GM19455 (cell line): ENCODE measurements at regions not wholly inside any gene's neighbourhood (a gene's known extent, or its start where the extent isn't known, plus 50 kb on each side); places are given as distances from the start of the nearest gene placed in this dataset.

Experiments used
- ATAC-seq: cut with Tn5 transposase; IDR thresholded peaks from one replicate; pipeline ENCODE4 v1.9.1; 2021; ENCODE audit not compliant: unreplicated experiment

DNA sequence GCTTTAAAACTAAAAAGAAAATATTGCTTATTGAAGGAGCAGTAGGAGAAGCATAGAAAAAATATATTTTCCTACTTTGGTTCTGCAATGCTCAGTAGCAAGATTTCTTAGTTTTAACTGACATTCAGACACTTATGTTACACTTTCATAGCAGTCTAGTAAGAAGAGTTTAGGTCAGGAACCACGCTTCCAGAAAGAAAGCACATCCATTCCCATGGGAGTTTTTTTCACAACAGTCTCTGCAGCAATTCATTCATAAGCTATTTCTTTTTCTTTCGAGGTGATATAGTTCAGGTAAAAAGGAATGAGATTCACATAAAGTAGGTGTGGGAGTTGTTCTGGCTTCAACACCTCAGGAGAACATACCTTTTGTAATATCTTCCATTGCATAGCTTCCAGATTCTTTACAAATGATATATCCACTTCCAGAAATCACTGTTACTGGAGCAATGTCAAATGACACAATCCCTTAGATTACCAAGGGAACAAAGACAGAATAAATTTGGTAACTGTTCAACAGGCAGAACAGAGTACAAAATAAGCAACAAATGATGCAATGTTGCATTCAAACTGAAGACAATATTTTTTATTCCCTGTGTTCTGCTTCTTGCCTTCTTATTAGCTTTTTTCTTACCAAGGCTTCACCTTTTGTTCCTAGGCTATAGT lies 95.2 kb upstream of the GULP1 start:
- no peak for ATAC-seq

DNA sequence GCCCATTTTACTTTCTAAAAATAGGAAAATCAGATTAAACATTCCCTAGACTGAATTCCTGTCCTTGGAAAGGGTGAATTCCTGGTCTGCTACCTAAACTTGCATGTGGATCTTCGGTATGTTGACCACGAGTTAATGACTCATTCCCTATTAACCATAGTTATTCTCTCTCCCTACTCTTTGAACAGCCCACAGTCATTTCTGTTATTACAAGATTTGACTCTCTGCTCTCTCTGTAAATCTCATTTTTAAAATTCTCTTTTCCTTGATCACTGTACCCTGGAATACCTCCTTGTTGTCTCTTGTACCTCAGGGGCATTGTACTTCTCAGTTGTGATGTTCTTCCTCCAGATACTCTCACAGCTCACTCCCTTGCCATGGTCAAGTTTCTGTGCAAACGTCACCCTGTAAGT lies 92.0 kb upstream of the GULP1 start:
- no peak for ATAC-seq

DNA sequence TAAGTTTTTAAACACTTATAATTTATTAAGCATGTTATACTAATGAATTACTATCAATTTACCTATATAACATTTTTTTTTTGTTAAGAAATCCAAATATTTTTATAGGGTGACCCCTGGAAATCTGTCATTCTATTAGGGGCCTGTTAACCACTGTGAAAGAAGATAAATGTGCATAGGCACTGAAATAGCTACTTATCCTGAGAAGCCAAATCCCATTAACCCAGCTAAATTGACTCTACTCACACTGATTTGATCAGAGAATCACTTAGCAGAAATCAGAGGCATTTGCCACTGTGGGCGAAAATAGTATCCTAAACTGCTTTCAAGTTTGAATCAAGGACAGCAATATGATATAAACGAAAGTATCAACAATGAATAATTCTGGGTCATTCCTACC lies 90.0 kb upstream of the GULP1 start:
- no peak for ATAC-seq

DNA sequence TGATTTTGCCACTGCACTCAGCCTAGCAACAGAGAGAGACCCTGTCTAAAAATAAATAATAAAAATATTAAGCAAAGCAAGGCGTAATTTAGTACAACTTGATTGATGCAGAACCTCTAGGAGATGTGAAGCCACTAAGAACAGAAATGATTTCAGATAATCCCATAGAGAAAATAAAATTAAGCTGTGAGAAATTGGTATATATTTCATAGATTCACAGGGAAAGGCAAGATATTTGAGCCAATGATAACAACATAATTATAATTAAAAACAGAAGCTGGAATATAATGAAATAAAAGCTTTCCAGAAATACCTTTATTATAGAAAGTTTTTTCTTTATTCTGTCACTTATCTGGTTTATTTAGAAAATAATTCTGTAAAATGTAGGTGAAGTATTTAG lies 88.9 kb upstream of the GULP1 start:
- ATAC-seq: no peak

DNA sequence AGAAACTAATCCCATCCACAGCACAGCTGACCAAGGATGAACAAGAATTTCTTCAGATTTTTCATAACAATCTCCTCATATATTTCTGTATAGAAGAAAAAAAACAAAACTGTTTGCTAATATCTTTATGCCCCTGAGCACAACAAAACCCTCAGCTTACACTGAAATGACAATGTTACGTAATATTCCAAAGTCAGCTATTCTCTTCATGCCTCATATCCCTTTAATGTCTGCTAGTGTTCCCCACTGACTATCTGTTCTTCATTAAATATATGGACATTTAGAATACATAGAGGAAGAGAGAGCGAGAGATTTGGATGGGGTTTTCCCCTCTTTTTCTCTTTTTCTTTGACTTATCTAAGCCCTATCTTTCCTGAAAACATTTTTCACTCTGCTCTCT lies 87.9 kb upstream of the GULP1 start:
- no peak for ATAC-seq

DNA sequence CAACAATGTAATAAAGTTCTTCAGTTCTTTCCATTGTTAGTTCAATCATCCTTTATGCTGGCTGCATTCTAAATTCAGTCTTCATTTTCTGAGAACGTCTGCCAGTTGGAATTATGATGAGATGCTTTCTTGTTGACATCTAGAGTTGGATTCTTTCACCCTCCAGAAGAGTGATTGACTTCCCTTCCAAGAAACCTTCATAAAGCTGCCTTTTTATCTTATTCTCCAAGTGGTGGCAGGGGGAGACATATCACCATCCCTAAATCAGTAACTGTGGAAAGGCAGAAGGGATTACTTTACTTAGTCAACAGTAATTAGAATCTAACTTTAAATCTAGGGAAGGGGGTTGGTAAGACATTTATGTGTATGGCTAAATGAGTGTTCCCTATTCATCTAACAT lies 86.8 kb upstream of the GULP1 start:
- ATAC-seq: no peak

DNA sequence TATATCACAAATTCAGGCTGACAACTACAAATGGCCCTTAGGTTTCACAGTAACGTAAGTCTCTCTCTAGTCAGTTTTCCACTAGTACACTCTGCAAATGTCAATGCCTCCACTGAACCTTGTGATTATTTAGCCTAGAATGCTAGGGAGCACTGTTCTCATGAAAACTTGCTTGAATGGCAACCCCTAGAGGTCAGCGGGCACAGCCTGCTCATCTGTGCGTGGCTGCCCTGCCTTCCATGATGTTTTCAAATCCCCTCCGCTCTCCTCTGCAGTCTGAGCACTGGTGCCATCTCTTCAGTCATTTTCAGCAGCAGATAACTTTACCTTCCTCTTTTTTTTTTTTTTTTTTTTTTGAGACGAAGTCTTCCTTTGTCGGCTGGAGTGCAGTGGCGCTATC lies 84.1 kb upstream of the GULP1 start:
- ATAC-seq: no peak

DNA sequence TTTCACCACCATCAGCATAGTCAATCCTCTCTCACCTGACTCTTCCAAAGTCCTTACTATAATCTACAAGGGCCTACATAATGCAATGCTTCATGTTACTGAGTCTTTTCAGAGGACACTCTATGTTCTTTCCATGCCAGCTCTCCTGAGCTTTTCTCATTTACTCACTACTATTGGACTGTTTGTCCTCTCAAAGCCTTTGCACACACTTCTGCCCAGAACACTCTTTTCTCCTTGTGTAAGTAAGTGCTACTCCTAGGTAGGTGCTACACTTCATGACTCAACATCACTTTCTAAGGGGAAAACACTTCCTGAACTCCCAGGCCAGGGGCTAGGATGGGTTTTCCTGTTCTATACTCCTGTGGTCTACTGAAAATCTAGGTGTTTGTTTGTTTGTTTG lies 82.5 kb upstream of the GULP1 start:
- no peak for ATAC-seq

DNA sequence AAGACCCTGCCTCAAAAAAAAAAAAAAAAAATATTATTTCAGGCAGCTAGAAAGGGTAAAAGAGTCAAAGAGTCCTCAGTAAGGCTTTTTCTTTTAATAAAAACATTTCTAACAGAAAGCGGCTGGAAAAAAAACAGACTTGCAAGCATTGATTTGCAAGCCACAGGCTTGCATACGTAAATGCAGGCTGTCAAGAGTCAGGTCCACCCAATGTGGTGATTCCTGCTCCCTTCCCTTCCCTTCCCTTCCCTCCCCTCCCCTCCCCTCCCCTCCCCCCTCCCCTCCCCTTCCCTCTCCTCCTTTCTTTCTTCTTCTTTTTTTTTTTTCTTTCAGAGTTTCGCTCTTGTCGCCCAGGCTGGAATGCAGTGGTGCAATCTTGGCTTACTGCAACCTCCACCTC lies 74.4 kb upstream of the GULP1 start:
- ATAC-seq: no peak

DNA sequence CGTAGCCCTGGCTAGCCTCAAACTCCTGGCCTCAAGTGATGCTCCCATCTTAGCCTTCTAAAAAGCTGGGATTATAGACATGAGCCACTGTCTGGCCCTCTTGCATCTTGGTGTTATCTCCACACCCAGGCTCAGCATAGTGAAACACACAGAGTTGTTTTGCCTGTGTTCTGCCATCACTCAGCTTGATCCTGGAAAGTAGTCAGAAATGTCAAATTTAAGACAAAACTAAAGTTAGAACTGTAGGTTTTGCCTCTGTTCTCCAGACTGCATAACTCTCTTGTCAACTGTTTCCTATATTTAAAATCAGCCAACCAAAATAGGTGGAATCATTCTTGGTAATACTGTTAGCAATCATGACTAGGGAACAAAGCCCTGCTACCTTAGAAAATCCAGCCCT lies 72.1 kb upstream of the GULP1 start:
- ATAC-seq: no peak

DNA sequence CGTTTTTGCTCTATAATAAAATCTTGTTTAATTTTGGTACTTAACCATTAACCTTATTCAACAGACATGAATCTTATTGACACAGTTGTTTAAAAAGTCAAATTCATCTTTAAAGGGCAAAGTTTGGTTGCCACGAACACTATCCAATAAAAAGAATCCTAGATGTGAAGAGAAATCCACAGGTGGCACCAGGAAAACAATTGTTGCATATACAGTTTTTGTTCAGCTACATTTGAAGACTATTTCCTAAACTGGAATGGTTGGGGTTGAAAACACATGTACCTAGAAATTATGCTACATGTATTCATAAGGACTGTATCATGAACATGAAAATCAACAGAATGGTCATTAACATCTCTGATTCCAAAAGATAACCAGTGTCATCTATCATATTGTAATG lies 71.1 kb upstream of the GULP1 start:
- no peak for ATAC-seq

DNA sequence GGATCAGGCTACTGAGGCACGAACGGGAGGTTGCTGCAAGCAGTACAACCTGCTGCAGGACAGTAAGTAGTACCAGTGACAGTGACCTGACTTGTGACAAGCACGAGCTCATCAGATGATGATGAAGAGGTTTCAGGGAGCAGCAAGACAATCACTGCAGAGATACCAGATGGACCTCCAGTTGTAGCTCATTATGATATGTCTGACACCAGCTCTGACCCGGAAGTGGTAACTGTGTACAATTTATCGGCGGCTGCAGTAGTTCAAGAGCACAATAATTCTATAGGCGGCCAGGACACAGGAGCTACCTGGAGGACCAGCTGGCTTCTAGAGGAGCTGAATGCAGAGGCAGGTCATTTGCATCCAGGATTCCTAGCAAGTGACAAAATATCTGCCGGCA lies 64.0 kb upstream of the GULP1 start:
- no peak for ATAC-seq

DNA sequence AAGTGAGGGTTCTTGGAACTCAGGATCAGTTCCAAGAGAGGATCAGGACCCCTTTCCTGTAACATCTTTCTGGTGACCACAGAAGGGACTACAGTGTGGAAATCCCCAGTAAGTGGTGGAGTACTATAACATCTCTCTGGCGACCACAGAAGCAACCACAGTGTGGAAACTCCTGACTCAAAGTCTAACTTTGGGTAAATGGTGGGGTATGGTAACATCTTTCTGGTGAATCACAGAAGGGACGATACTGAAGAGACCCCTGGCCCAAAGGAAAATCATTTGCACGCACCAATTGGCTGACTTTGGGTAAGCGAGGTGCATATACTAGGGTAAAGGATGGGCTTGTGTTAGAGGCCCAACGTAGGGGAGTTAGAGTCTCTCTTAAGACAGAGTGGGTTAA lies 56.3 kb upstream of the GULP1 start:
- no peak for ATAC-seq

DNA sequence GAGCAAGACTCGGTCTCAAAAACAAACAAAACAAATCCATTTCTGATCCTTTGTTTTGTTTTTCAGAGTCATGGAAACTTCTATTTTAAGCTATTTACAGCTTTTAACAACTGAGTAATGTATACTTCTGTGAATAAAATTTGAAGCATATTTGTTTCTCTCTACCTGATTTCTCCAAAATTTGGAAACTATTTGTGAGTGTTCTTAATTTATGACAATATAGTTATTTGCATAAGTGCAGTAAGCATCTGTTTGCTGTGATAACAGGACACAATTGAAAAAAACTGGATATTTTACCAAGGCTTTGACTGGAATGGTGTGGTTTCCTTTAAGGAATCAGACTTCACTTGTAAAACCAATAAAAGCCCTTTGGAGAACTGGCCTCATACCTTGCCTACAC lies 53.3 kb upstream of the GULP1 start:
- ATAC-seq: no peak
